RWPE2 (cell line): ENCODE measurements at regions not wholly inside any gene's neighbourhood (a gene's known extent, or its start where the extent isn't known, plus 50 kb on each side); places are given as distances from the start of the nearest gene placed in this dataset.

Source experiments
- ATAC-seq: fragments of 200-7000 bp; cut with Tn5 transposase; 3 replicates; pipeline ENCODE4 v1.9.1; 2021; ENCODE audit warnings: low read depth
- DNase-seq: peaks from one replicate; pipeline ENCODE4 v3.0.0-alpha.2; 2020; ENCODE audit warnings: low spot score
- H3K27ac ChIP-seq: fragments of 450-650 bp; 2 replicates; pipeline ENCODE4 v1.5.1; 2017; ENCODE audit warnings: mild to moderate bottlenecking; ENCODE audit not compliant: poor library complexity, severe bottlenecking
- H3K27me3 ChIP-seq: fragments of 250-450 bp; sonication (Bioruptor Pico); 2 replicates; pipeline ENCODE4 v1.5.1; 2021; ENCODE audit warnings: mild to moderate bottlenecking, moderate library complexity; ENCODE audit not compliant: insufficient read depth, poor library complexity, severe bottlenecking
- H3K36me3 ChIP-seq: fragments of 250-450 bp; sonication (Bioruptor Pico); 2 replicates; pipeline ENCODE4 v1.5.1; 2020; ENCODE audit warnings: low read depth, mild to moderate bottlenecking, moderate library complexity
- H3K4me1 ChIP-seq: fragments of 250-450 bp; sonication (Bioruptor Pico); 2 replicates; pipeline ENCODE4 v1.5.1; 2021; ENCODE audit warnings: mild to moderate bottlenecking, moderate library complexity; ENCODE audit not compliant: insufficient read depth, poor library complexity, severe bottlenecking
- H3K4me3 ChIP-seq: fragments of 250-450 bp; sonication (Bioruptor Pico); 2 replicates; pipeline ENCODE4 v1.5.1; 2021; ENCODE audit warnings: mild to moderate bottlenecking, moderate library complexity; ENCODE audit not compliant: severe bottlenecking
- H3K9me3 ChIP-seq: fragments of 250-450 bp; sonication (Bioruptor Pico); 2 replicates; pipeline ENCODE4 v1.5.1; 2021; ENCODE audit warnings: mild to moderate bottlenecking, moderate library complexity; ENCODE audit not compliant: severe bottlenecking
- CTCF ChIP-seq: fragments of 450-650 bp; IDR thresholded peaks from one replicate; pipeline ENCODE4 v1.5.1; 2017; ENCODE audit warnings: mild to moderate bottlenecking, moderate library complexity; ENCODE audit not compliant: poor library complexity, severe bottlenecking

- Histone ChIP-seq H3K36me3 (no peaks in the 10 kb centered on the region), H3K9me3 (no peaks in the 10 kb centered on the region), H3K27me3 (no peaks in the 10 kb centered on the region), H3K4me3 (no peak overlapping the region), H3K27ac (no peak overlapping the region), H3K4me1 (no peaks in the 10 kb centered on the region)
- no peak for ATAC-seq
- TF ChIP-seq CTCF = no peak
- no peak for DNase-seq
These were observed 211.4 kb downstream of the GRIN2B start for GRCh38 chr12:13769966-13770365.

- Histone ChIP-seq H3K4me1 (no peaks in the 10 kb centered on the region), H3K9me3 (no peaks in the 10 kb centered on the region), H3K27me3 (no peaks in the 10 kb centered on the region), H3K4me3 (no peak overlapping the region), H3K27ac (no peak overlapping the region), H3K36me3 (no peaks in the 10 kb centered on the region)
- TF ChIP-seq CTCF = no peak
- DNase-seq (no peak), ATAC-seq (no peak)
These were observed 212.1 kb downstream of the GRIN2B start for GRCh38 chr12:13769273-13769672.

GRCh38 chr12:13764748-13765147, 216.7 kb downstream of the GRIN2B start:
- no peaks in the 10 kb centered on the region for H3K4me1 ChIP-seq
- no peak for TF ChIP-seq CTCF
- DNase-seq = no peak
- H3K27ac ChIP-seq = no peak overlapping the region
- H3K4me3 ChIP-seq = no peak overlapping the region
- ATAC-seq = no peak
- H3K27me3 ChIP-seq = no peaks in the 10 kb centered on the region
- no peaks in the 10 kb centered on the region for H3K9me3 ChIP-seq
- no peaks in the 10 kb centered on the region for H3K36me3 ChIP-seq

- no peaks in the 10 kb centered on the region for H3K36me3 ChIP-seq
- H3K27me3 ChIP-seq = no peaks in the 10 kb centered on the region
- no peaks in the 10 kb centered on the region for H3K4me1 ChIP-seq
- no peak overlapping the region for H3K27ac ChIP-seq
- no peak for ATAC-seq
- no peaks in the 10 kb centered on the region for H3K9me3 ChIP-seq
- DNase-seq = no peak
- no peak for TF ChIP-seq CTCF
- no peak overlapping the region for H3K4me3 ChIP-seq
These were observed 232.0 kb downstream of the GRIN2B start for GRCh38 chr12:13749389-13749788.

GRCh38 chr12:13745111-13745860, 236.1 kb downstream of the GRIN2B start:
- Histone ChIP-seq H3K4me3 (no peak overlapping the region), H3K27ac (no peak overlapping the region), H3K9me3 (no peaks in the 10 kb centered on the region), H3K27me3 (no peaks in the 10 kb centered on the region), H3K4me1 (no peaks in the 10 kb centered on the region), H3K36me3 (no peaks in the 10 kb centered on the region)
- no peak for TF ChIP-seq CTCF
- ATAC-seq = no peak
- DNase-seq = no peak
